ENCODE measurements at regions not wholly inside any gene's neighbourhood (a gene's known extent, or its start where the extent isn't known, plus 50 kb on each side); places are given as distances from the start of the nearest gene placed in this dataset.

GRCh38 chr6:14618759-14619418 is 501.3 kb downstream of the CD83 start:
- DNase-seq (ENCODE audit: low read depth) = no peak

GRCh38 chr6:14619419-14619781 is 501.8 kb downstream of the CD83 start:
- DNase-seq (ENCODE audit: low read depth) = no peak
- H3K4me3 ChIP-seq (ENCODE audit: control insufficient read depth, low read depth, low read length) = no peak overlapping the region
- TF ChIP-seq CTCF (conservative IDR thresholded peaks at IDR 0.05; ENCODE audit: control insufficient read depth, insufficient read depth, low read depth, low read length) = no peak

More at GRCh38 chr6:14618759-14619418, 501.3 kb downstream of the CD83 start:
- no peak for TF ChIP-seq CTCF (conservative IDR thresholded peaks at IDR 0.05; ENCODE audit: control insufficient read depth, insufficient read depth, low read depth, low read length)
- no peak overlapping the region for H3K4me3 ChIP-seq (ENCODE audit: control insufficient read depth, low read depth, low read length)

GRCh38 chr6:14620522-14620921 is 502.9 kb downstream of the CD83 start:
- no peak for DNase-seq (ENCODE audit: low read depth)
- TF ChIP-seq CTCF (conservative IDR thresholded peaks at IDR 0.05; ENCODE audit: control insufficient read depth, insufficient read depth, low read depth, low read length) = no peak
- no peak overlapping the region for H3K4me3 ChIP-seq (ENCODE audit: control insufficient read depth, low read depth, low read length)

GRCh38 chr6:14621518-14621917 is 503.9 kb downstream of the CD83 start:
- no peak overlapping the region for H3K4me3 ChIP-seq (ENCODE audit: control insufficient read depth, low read depth, low read length)
- DNase-seq (ENCODE audit: low read depth) = peak; percentile 42
- TF ChIP-seq CTCF (conservative IDR thresholded peaks at IDR 0.05; ENCODE audit: control insufficient read depth, insufficient read depth, low read depth, low read length) = no peak

- H3K4me3 ChIP-seq (ENCODE audit: control insufficient read depth, low read depth, low read length) = no peak overlapping the region
- no peak for DNase-seq (ENCODE audit: low read depth)
- no peak for TF ChIP-seq CTCF (conservative IDR thresholded peaks at IDR 0.05; ENCODE audit: control insufficient read depth, insufficient read depth, low read depth, low read length)
Measured at GRCh38 chr6:14622085-14622484, 504.5 kb downstream of the CD83 start.

GRCh38 chr6:14622909-14623505 is 505.4 kb downstream of the CD83 start:
- no peak overlapping the region for H3K4me3 ChIP-seq (ENCODE audit: control insufficient read depth, low read depth, low read length)
- TF ChIP-seq CTCF (conservative IDR thresholded peaks at IDR 0.05; ENCODE audit: control insufficient read depth, insufficient read depth, low read depth, low read length) = no peak
- no peak for DNase-seq (ENCODE audit: low read depth)

Data from fibroblast of mammary gland (primary cell).